ENCODE measurements at regions not wholly inside any gene's neighbourhood (a gene's known extent, or its start where the extent isn't known, plus 50 kb on each side); places are given as distances from the start of the nearest gene placed in this dataset.

DNA sequence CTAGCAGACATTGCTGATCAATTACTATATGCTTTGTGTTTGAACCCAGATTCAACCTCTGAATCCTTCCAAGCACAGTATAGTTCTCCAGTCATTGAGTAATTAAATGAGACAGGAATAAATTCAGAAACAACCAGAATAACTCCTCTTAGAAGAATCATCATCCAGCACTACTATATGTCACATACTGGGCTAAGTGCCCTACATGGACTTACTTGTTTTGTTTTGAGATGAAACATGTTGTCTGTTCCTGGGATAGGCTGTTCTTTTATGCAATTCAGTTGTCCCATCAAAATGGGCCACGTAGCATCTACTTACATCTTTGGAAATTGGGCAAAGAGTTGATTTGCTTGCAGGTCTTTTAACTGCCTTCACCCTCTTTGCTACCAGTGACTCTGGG is 365.5 kb upstream of the SUCLG2 start:
- TF ChIP-seq, protein P1, sequence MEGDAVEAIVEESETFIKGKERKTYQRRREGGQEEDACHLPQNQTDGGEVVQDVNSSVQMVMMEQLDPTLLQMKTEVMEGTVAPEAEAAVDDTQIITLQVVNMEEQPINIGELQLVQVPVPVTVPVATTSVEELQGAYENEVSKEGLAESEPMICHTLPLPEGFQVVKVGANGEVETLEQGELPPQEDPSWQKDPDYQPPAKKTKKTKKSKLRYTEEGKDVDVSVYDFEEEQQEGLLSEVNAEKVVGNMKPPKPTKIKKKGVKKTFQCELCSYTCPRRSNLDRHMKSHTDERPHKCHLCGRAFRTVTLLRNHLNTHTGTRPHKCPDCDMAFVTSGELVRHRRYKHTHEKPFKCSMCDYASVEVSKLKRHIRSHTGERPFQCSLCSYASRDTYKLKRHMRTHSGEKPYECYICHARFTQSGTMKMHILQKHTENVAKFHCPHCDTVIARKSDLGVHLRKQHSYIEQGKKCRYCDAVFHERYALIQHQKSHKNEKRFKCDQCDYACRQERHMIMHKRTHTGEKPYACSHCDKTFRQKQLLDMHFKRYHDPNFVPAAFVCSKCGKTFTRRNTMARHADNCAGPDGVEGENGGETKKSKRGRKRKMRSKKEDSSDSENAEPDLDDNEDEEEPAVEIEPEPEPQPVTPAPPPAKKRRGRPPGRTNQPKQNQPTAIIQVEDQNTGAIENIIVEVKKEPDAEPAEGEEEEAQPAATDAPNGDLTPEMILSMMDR (conservative IDR thresholded peaks at IDR 0.05; ENCODE audit: low read depth, low read length) = no peak
- no peak for TF ChIP-seq EZH2 (IDR thresholded peaks at IDR 0.05; ENCODE audit: borderline replicate concordance, low read depth, low read length, poor library complexity, severe bottlenecking)
